Ovary (tissue), 3 donors: ENCODE measurements at regions not wholly inside any gene's neighbourhood (a gene's known extent, or its start where the extent isn't known, plus 50 kb on each side); places are given as distances from the start of the nearest gene placed in this dataset.

Experiments
- EP300 ChIP-seq: sonication (generic); formaldehyde crosslinking; IDR thresholded peaks from one replicate; pipeline ENCODE4 v1.6.1; 2017; ENCODE audit warnings: antibody characterized with exemption
- POLR2A ChIP-seq: fragments of 450-650 bp; IDR thresholded peaks from one replicate; pipeline ENCODE4 v1.6.1; 2017; ENCODE audit warnings: antibody characterized with exemption, mild to moderate bottlenecking, moderate library complexity
- TF ChIP-seq, protein P1 (sequence below), 3 donors: fragments of 450-650 bp in 2 of 3; fragments of 200-600 bp in 1 of 3; IDR thresholded peaks; one replicate each; pipeline versions ENCODE4 v1.5.1 to v1.8.0; 2016 to 2022; ENCODE audit warnings: antibody characterized with exemption in 3 of 3, mild to moderate bottlenecking in 1 of 3
- donor health status: DM: no; HTN: no; CAD: no.

DNA sequence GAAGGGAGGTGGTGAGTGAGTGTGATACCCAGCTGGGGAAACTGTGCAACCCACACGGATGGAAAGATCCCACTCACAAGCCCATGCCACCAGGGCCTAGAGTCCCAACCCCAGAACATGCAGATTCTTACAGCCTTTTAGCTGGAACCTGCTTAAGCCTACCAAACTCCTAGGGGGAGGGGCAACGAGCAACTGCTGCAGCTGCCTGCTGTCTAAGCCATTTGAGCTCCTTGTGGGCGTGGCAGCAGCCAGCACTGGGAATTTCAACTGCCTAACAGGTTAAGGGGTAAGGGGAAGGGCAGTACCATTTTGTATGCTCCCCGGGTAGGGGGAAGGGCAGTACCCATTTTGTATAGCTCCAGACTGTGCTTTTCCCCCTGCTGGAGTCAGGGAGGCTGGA, 673.2 kb upstream of the BCHE start:
- TF ChIP-seq, protein P1, sequence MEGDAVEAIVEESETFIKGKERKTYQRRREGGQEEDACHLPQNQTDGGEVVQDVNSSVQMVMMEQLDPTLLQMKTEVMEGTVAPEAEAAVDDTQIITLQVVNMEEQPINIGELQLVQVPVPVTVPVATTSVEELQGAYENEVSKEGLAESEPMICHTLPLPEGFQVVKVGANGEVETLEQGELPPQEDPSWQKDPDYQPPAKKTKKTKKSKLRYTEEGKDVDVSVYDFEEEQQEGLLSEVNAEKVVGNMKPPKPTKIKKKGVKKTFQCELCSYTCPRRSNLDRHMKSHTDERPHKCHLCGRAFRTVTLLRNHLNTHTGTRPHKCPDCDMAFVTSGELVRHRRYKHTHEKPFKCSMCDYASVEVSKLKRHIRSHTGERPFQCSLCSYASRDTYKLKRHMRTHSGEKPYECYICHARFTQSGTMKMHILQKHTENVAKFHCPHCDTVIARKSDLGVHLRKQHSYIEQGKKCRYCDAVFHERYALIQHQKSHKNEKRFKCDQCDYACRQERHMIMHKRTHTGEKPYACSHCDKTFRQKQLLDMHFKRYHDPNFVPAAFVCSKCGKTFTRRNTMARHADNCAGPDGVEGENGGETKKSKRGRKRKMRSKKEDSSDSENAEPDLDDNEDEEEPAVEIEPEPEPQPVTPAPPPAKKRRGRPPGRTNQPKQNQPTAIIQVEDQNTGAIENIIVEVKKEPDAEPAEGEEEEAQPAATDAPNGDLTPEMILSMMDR (IDR thresholded peaks at IDR 0.05) = no peak
- no peak for TF ChIP-seq POLR2A
- TF ChIP-seq EP300 = no peak
